Astrocyte (in vitro differentiated cells and primary cell): ENCODE measurements at regions not wholly inside any gene's neighbourhood (a gene's known extent, or its start where the extent isn't known, plus 50 kb on each side); places are given as distances from the start of the nearest gene placed in this dataset.

Experiments used
- DNase-seq: peaks from one replicate; pipeline ENCODE4 v3.0.0-alpha.2; 2010; ENCODE audit warnings: low read depth
- FAIRE-seq: peaks from 2 replicates; lab custom pipeline; 2011; peaks lifted over from hg19 to GRCh38; lab: Jason Lieb, UNC
- H2AFZ ChIP-seq: 2 replicates; pipeline ENCODE4 v1.6.0; 2012; ENCODE audit warnings: low read depth, low read length, inconsistent platforms
- H3K27ac ChIP-seq: 2 replicates; pipeline ENCODE4 v1.5.1; 2011; ENCODE audit warnings: low read depth, low read length, inconsistent platforms
- H3K27me3 ChIP-seq: 2 replicates; pipeline ENCODE4 v1.6.0; 2011; ENCODE audit warnings: low read length, inconsistent platforms; ENCODE audit not compliant: insufficient read depth
- H3K36me3 ChIP-seq: 2 replicates; pipeline ENCODE4 v1.5.1; 2011; ENCODE audit warnings: low read length, inconsistent platforms; ENCODE audit not compliant: insufficient read depth
- H3K4me1 ChIP-seq: 2 replicates; pipeline ENCODE4 v1.5.1; 2011; ENCODE audit warnings: low read length, inconsistent platforms; ENCODE audit not compliant: insufficient read depth
- H3K4me2 ChIP-seq: 2 replicates; pipeline ENCODE4 v1.6.0; 2012; ENCODE audit warnings: low read length, inconsistent platforms
- H3K4me3 ChIP-seq: 2 replicates; pipeline ENCODE4 v1.5.1; 2011; ENCODE audit warnings: low read depth, mild to moderate bottlenecking, low read length, inconsistent platforms; ENCODE audit not compliant: insufficient read depth
- H3K79me2 ChIP-seq: 2 replicates; pipeline ENCODE4 v1.6.0; 2012; ENCODE audit warnings: mild to moderate bottlenecking, low read length, inconsistent platforms; ENCODE audit not compliant: insufficient read depth
- H3K9ac ChIP-seq: 2 replicates; pipeline ENCODE4 v1.6.0; 2012; ENCODE audit warnings: mild to moderate bottlenecking, low read length, inconsistent platforms
- H3K9me3 ChIP-seq: 2 replicates; pipeline ENCODE4 v1.5.1; 2012; ENCODE audit warnings: low read depth, mild to moderate bottlenecking, low read length, inconsistent platforms; ENCODE audit not compliant: insufficient read depth
- H4K20me1 ChIP-seq: 2 replicates; pipeline ENCODE4 v1.6.0; 2012; ENCODE audit warnings: low read length, inconsistent platforms; ENCODE audit not compliant: insufficient read depth
- H3K27ac Mint-ChIP-seq: one replicate; pipeline ENCODE4 v1.8.0; 2021; ENCODE audit warnings: mild to moderate bottlenecking, mixed read lengths; ENCODE audit not compliant: unreplicated experiment
- H3K27me3 Mint-ChIP-seq: one replicate; pipeline ENCODE4 v1.8.0; 2021; ENCODE audit warnings: low read depth, mixed read lengths; ENCODE audit not compliant: unreplicated experiment
- H3K36me3 Mint-ChIP-seq: one replicate; pipeline ENCODE4 v1.8.0; 2021; ENCODE audit warnings: low read depth, mixed read lengths; ENCODE audit not compliant: unreplicated experiment
- H3K4me1 Mint-ChIP-seq: one replicate; pipeline ENCODE4 v1.8.0; 2021; ENCODE audit warnings: low read depth, mixed read lengths; ENCODE audit not compliant: unreplicated experiment
- H3K4me3 Mint-ChIP-seq: one replicate; pipeline ENCODE4 v1.8.0; 2021; ENCODE audit warnings: mild to moderate bottlenecking, moderate library complexity, mixed read lengths; ENCODE audit not compliant: unreplicated experiment
- H3K9me3 Mint-ChIP-seq: one replicate; pipeline ENCODE4 v1.8.0; 2021; ENCODE audit warnings: mild to moderate bottlenecking, mixed read lengths; ENCODE audit not compliant: unreplicated experiment
- EZH2 ChIP-seq: IDR thresholded peaks from 2 replicates; pipeline ENCODE4 v1.6.1; 2012; ENCODE audit warnings: mild to moderate bottlenecking, low read length, inconsistent platforms; ENCODE audit not compliant: insufficient read depth
- TF ChIP-seq, protein P1 (sequence below): IDR thresholded peaks from 2 replicates; pipeline ENCODE4 v1.5.1; 2011; ENCODE audit warnings: low read depth, mild to moderate bottlenecking, inconsistent platforms, low read length, moderate library complexity; ENCODE audit not compliant: insufficient read depth

DNA sequence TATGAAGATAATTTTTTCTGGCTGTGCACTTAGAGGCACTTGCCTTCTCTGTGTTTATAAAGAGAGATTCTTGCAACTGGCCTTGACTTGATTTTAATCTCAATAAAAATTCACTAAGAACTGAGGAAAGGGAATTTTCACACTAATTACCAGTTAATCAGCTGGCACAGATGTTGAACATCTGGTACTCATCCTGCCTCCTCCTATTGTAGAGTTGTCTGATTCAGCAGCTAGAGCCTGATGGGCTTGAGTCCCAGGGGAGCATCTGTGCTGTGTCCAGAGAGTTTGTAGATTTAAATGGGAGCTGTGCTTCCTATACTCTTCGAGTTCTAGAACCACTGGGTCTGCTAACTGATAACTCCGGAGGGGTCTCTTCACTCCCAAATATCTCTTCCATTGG is 50.7 kb upstream of the ADRA1D start:
- H2AFZ ChIP-seq, result no peak overlapping the region
- H3K4me1 ChIP-seq, result no peaks in the 10 kb centered on the region
- H3K36me3 ChIP-seq, result no peaks in the 10 kb centered on the region
- H3K9ac ChIP-seq, result no peak overlapping the region
- H3K79me2 ChIP-seq, result no peaks in the 10 kb centered on the region
- Mint-ChIP-seq H3K27ac (no peak overlapping the region), H3K36me3 (peaks cover 2% of the 10 kb centered on the region), H3K4me3 (no peak overlapping the region), H3K27me3 (peaks cover 53% of the 10 kb centered on the region), H3K9me3 (peaks cover 13% of the 10 kb centered on the region), H3K4me1 (peaks cover 7% of the 10 kb centered on the region)
- TF ChIP-seq EZH2, result no peak
- TF ChIP-seq, protein P1, sequence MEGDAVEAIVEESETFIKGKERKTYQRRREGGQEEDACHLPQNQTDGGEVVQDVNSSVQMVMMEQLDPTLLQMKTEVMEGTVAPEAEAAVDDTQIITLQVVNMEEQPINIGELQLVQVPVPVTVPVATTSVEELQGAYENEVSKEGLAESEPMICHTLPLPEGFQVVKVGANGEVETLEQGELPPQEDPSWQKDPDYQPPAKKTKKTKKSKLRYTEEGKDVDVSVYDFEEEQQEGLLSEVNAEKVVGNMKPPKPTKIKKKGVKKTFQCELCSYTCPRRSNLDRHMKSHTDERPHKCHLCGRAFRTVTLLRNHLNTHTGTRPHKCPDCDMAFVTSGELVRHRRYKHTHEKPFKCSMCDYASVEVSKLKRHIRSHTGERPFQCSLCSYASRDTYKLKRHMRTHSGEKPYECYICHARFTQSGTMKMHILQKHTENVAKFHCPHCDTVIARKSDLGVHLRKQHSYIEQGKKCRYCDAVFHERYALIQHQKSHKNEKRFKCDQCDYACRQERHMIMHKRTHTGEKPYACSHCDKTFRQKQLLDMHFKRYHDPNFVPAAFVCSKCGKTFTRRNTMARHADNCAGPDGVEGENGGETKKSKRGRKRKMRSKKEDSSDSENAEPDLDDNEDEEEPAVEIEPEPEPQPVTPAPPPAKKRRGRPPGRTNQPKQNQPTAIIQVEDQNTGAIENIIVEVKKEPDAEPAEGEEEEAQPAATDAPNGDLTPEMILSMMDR, result no peak
- H3K9me3 ChIP-seq, result no peaks in the 10 kb centered on the region
- FAIRE-seq (no peak), DNase-seq (no peak)
- H3K4me2 ChIP-seq, result no peak overlapping the region
- H3K27me3 ChIP-seq, result no peaks in the 10 kb centered on the region
- H3K27ac ChIP-seq, result no peak overlapping the region
- H4K20me1 ChIP-seq, result no peaks in the 10 kb centered on the region
- H3K4me3 ChIP-seq, result no peak overlapping the region

DNA sequence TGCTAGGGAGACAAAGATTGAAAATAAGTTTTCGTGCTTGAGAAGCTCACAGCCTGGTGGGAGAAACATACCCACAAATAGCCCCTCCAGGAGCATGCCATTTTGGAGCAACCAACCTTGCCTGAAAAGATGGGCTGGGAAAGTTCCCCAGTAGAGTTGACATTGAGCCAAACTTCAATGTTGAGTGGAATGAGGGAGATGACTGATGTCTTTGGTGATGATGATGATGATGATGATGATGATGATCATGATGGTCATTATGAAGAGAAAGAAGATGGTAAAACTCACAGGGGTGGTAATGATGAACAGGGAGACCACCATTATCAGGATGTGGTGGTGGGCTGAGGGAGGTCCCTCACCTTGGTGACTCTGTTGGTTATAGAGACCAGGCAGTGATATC is 50.1 kb upstream of the ADRA1D start:
- DNase-seq (no peak), FAIRE-seq (no peak)
- Histone ChIP-seq H3K4me3 (no peak overlapping the region), H2AFZ (no peak overlapping the region), H3K27me3 (no peaks in the 10 kb centered on the region), H3K79me2 (no peaks in the 10 kb centered on the region), H4K20me1 (no peaks in the 10 kb centered on the region), H3K36me3 (no peaks in the 10 kb centered on the region), H3K9ac (no peak overlapping the region), H3K27ac (no peak overlapping the region), H3K9me3 (no peaks in the 10 kb centered on the region), H3K4me1 (no peaks in the 10 kb centered on the region), H3K4me2 (no peak overlapping the region)
- peaks cover 11% of the 10 kb centered on the region for H3K9me3 Mint-ChIP-seq
- peaks cover 7% of the 10 kb centered on the region for H3K4me1 Mint-ChIP-seq
- no peak overlapping the region for H3K4me3 Mint-ChIP-seq
- peaks cover 48% of the 10 kb centered on the region for H3K27me3 Mint-ChIP-seq
- TF ChIP-seq, protein P1, result no peak
- TF ChIP-seq EZH2, result no peak
- H3K27ac Mint-ChIP-seq, result no peak overlapping the region
- H3K36me3 Mint-ChIP-seq, result peaks cover 2% of the 10 kb centered on the region
